Natural killer cell (primary cell): ENCODE measurements at regions not wholly inside any gene's neighbourhood (a gene's known extent, or its start where the extent isn't known, plus 50 kb on each side); places are given as distances from the start of the nearest gene placed in this dataset.
"Not testable (repeated sequence)": the region's sequence is repeated elsewhere in the genome, so short reads cannot be mapped to it uniquely, and the experiment has no call there.

Source experiments
- ATAC-seq, 3 donors: fragments of 150-1000 bp in 2 of 3; fragments of 200-7000 bp in 1 of 3; cut with Tn5 transposase; 1 replicate in 1 of 3; 2 replicates in 2 of 3; pipeline ENCODE4 v1.10.0; 2021; ENCODE audit warnings: mild to moderate bottlenecking in 2 of 3, moderate library complexity in 2 of 3
- DNase-seq, 2 donors: peaks; one replicate each; pipeline versions ENCODE4 v3.0.0 to v3.0.0-alpha.2; 2013 to 2021; ENCODE audit warnings: mixed read lengths in 1 of 2
- H3K27ac ChIP-seq: one replicate; pipeline ENCODE4 v1.5.1; 2013; ENCODE audit warnings: mild to moderate bottlenecking, low read length
- H3K27me3 ChIP-seq: one replicate; pipeline ENCODE4 v1.6.1; 2013; ENCODE audit warnings: low read length; ENCODE audit not compliant: control insufficient read depth, insufficient read depth
- H3K36me3 ChIP-seq: one replicate; pipeline ENCODE4 v1.6.1; 2013; ENCODE audit warnings: low read length; ENCODE audit not compliant: control insufficient read depth, insufficient read depth
- H3K4me1 ChIP-seq: one replicate; pipeline ENCODE4 v1.6.1; 2013; ENCODE audit warnings: low read length; ENCODE audit not compliant: control insufficient read depth, insufficient read depth
- H3K4me3 ChIP-seq: one replicate; pipeline ENCODE4 v1.5.1; 2013; ENCODE audit warnings: low read length
- H3K9me3 ChIP-seq: one replicate; pipeline ENCODE4 v1.6.1; 2013; ENCODE audit warnings: low read length; ENCODE audit not compliant: control insufficient read depth, insufficient read depth
- H3K27ac Mint-ChIP-seq, 2 donors: one replicate each; pipeline ENCODE4 v1.8.0; 2022; ENCODE audit warnings: mild to moderate bottlenecking in 2 of 2, mixed read lengths in 2 of 2, moderate library complexity in 1 of 2
- H3K27me3 Mint-ChIP-seq, 2 donors: one replicate each; pipeline ENCODE4 v1.8.0; 2022; ENCODE audit warnings: low read depth in 2 of 2, mixed read lengths in 2 of 2
- H3K36me3 Mint-ChIP-seq: one replicate; pipeline ENCODE4 v1.8.0; 2022; ENCODE audit warnings: mixed read lengths
- H3K4me1 Mint-ChIP-seq, 2 donors: one replicate each; pipeline ENCODE4 v1.8.0; 2022; ENCODE audit warnings: mixed read lengths in 2 of 2
- H3K4me3 Mint-ChIP-seq: one replicate; pipeline ENCODE4 v1.8.0; 2022; ENCODE audit warnings: mild to moderate bottlenecking, moderate library complexity, mixed read lengths
- H3K9me3 Mint-ChIP-seq, 2 donors: one replicate each; pipeline ENCODE4 v1.8.0; 2022; ENCODE audit warnings: mixed read lengths in 2 of 2
- WGBS: methylation state at CpG from one replicate; pipeline ENCODE4 v1.1.7; 2013; ENCODE audit warnings: missing lambda C conversion rate; ENCODE audit not compliant: insufficient coverage; 5-methylcytosine and 5-hydroxymethylcytosine counted together
- intact Hi-C: fragments of 100-400 bp; cut with micrococcal nuclease; formaldehyde crosslinking; loops from one replicate; pipeline ENCODE4 v1.14.2; 2022
- TF ChIP-seq, protein P1 (sequence below): fragments of 200-600 bp; IDR thresholded peaks from one replicate; pipeline ENCODE4 v1.8.0; 2022; ENCODE audit warnings: antibody characterized with exemption

DNA sequence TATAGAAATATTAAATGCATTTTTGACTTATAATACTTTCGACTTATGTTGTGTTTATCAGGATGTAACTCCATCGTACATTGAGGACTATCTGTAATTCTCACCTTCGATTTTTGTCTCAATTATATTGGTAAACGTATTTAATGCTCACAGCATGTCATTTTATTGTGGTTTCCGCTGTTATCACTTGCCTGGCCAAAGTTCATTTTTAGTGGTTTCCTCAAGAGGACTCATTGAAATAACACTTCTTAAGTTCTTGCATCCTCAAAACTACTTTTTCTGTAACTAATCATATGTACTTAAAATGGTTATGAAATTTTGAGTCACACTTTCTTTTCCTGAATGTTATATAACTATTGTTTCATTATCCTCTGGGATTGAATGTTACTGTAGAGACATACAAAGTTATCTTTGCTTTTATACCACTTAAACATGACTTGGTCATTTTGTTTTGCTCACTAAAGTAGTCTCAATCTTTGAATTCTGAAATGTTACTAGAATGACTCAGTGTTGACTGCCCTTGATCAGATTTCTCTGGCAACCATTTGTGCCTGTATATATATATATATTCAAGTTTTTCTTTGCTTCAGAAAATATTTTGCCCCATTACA, 289.6 kb upstream of the PROX1 start:
- DNase-seq = no peak
- intact Hi-C loops = no loop called here
- Histone ChIP-seq H3K27ac (no peak overlapping the region), H3K27me3 (no peaks in the 10 kb centered on the region), H3K4me3 (no peak overlapping the region), H3K36me3 (no peaks in the 10 kb centered on the region), H3K9me3 (no peaks in the 10 kb centered on the region), H3K4me1 (no peaks in the 10 kb centered on the region)
- Mint-ChIP-seq H3K27me3 (peaks cover 0 to 3% of the 10 kb centered on the region in 2 donors), H3K4me3 (no peak overlapping the region), H3K36me3 (no peaks in the 10 kb centered on the region), H3K9me3 (peaks cover 6 to 12% of the 10 kb centered on the region in 2 donors), H3K4me1 (no peaks in the 10 kb centered on the region), H3K27ac (no peak overlapping the region)
- ATAC-seq = no peak
- 93% methylated on average over 4 of the region's 5 CpGs for WGBS
- TF ChIP-seq, protein P1, sequence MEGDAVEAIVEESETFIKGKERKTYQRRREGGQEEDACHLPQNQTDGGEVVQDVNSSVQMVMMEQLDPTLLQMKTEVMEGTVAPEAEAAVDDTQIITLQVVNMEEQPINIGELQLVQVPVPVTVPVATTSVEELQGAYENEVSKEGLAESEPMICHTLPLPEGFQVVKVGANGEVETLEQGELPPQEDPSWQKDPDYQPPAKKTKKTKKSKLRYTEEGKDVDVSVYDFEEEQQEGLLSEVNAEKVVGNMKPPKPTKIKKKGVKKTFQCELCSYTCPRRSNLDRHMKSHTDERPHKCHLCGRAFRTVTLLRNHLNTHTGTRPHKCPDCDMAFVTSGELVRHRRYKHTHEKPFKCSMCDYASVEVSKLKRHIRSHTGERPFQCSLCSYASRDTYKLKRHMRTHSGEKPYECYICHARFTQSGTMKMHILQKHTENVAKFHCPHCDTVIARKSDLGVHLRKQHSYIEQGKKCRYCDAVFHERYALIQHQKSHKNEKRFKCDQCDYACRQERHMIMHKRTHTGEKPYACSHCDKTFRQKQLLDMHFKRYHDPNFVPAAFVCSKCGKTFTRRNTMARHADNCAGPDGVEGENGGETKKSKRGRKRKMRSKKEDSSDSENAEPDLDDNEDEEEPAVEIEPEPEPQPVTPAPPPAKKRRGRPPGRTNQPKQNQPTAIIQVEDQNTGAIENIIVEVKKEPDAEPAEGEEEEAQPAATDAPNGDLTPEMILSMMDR = no peak

GRCh38 chr1:213702703-213703102, 285.1 kb upstream of the PROX1 start:
- no peak overlapping the region for H3K27ac Mint-ChIP-seq
- peaks cover 8 to 14% of the 10 kb centered on the region in 2 donors for H3K9me3 Mint-ChIP-seq
- H3K36me3 Mint-ChIP-seq = no peaks in the 10 kb centered on the region
- TF ChIP-seq, protein P1 = no peak
- Histone ChIP-seq H3K9me3 (peaks cover 6% of the 10 kb centered on the region), H3K4me3 (no peak overlapping the region), H3K4me1 (no peaks in the 10 kb centered on the region), H3K27ac (no peak overlapping the region), H3K27me3 (no peaks in the 10 kb centered on the region), H3K36me3 (no peaks in the 10 kb centered on the region)
- ATAC-seq (no peak), DNase-seq (no peak)
- no peak overlapping the region for H3K4me3 Mint-ChIP-seq
- peaks cover 0 to 3% of the 10 kb centered on the region in 2 donors for H3K27me3 Mint-ChIP-seq
- H3K4me1 Mint-ChIP-seq = no peaks in the 10 kb centered on the region
- intact Hi-C loops = no loop called here

DNA sequence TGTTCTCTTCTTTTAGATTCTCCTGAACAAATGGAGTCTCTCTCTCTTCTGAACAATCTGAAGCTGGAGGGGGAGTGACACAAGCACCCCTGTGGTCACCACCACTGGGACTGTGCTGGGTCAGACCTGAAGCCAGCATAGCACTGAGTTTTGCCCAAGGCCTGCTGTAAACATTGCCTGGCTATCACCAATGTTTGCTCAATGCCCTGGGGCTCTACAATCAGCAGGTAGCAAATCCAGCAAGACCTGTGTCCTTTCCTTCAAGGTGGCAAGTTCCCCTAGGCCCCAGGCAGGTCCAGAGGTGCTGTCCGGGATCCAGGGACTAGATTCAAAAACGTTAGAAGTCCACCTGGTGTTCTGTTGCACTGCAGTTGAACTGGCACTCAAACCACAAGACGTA, 282.8 kb upstream of the PROX1 start:
- Histone ChIP-seq H3K27ac (no peak overlapping the region), H3K4me1 (no peaks in the 10 kb centered on the region), H3K27me3 (no peaks in the 10 kb centered on the region), H3K4me3 (no peak overlapping the region), H3K9me3 (peaks cover 6% of the 10 kb centered on the region), H3K36me3 (no peaks in the 10 kb centered on the region)
- DNase-seq = no peak
- Mint-ChIP-seq H3K36me3 (no peaks in the 10 kb centered on the region), H3K4me3 (no peak overlapping the region), H3K9me3 (peaks cover 8 to 14% of the 10 kb centered on the region in 2 donors), H3K27ac (no peak overlapping the region), H3K4me1 (no peaks in the 10 kb centered on the region), H3K27me3 (peaks cover 0 to 3% of the 10 kb centered on the region in 2 donors)
- TF ChIP-seq, protein P1 = no peak
- no peak for ATAC-seq
- intact Hi-C loops = no loop called here
- WGBS = 73% methylated on average over 3 of the region's 3 CpGs

- H3K9me3 ChIP-seq, H3K4me1 Mint-ChIP-seq, H3K4me3 ChIP-seq, H3K27me3 ChIP-seq, H3K36me3 ChIP-seq, H3K36me3 Mint-ChIP-seq, intact Hi-C loops, H3K9me3 Mint-ChIP-seq, H3K4me3 Mint-ChIP-seq, H3K27me3 Mint-ChIP-seq, ATAC-seq, H3K27ac Mint-ChIP-seq, H3K4me1 ChIP-seq, H3K27ac ChIP-seq: not testable (repeated sequence)
- WGBS = 82% methylated on average over 7 of the region's 7 CpGs
- peak in 1 of 2 donors; percentile 37 for DNase-seq
Observed at GRCh38 chr1:213711833-213712490, 275.8 kb upstream of the PROX1 start.
